COLO829 (cell line): ENCODE measurements at regions not wholly inside any gene's neighbourhood (a gene's known extent, or its start where the extent isn't known, plus 50 kb on each side); places are given as distances from the start of the nearest gene placed in this dataset.

Source experiments
- DNase-seq: peaks from one replicate; pipeline ENCODE4 v3.0.0; 2012; ENCODE audit warnings: low spot score

GRCh38 chr21:15531986-15532385 lies 197.8 kb upstream of the USP25 start:
- no peak for DNase-seq

GRCh38 chr21:15533618-15534017 lies 196.2 kb upstream of the USP25 start:
- no peak for DNase-seq

GRCh38 chr21:15534450-15534886 lies 195.3 kb upstream of the USP25 start:
- DNase-seq, result no peak

- no peak for DNase-seq
These were observed 190.4 kb upstream of the USP25 start for GRCh38 chr21:15539376-15539775.

GRCh38 chr21:15543473-15543872 lies 186.3 kb upstream of the USP25 start:
- no peak for DNase-seq

- no peak for DNase-seq
These were observed 180.1 kb upstream of the USP25 start for GRCh38 chr21:15549671-15550070.

- peak; percentile 50 for DNase-seq
These were observed 176.8 kb upstream of the USP25 start for GRCh38 chr21:15552914-15553494.

GRCh38 chr21:15557925-15558324 lies 171.9 kb upstream of the USP25 start:
- DNase-seq, result no peak

- no peak for DNase-seq
These were observed 170.9 kb upstream of the USP25 start for GRCh38 chr21:15558884-15559283.

GRCh38 chr21:15559660-15560059 lies 170.1 kb upstream of the USP25 start:
- DNase-seq, result no peak

GRCh38 chr21:15560383-15561056 lies 169.3 kb upstream of the USP25 start:
- DNase-seq, result no peak

- DNase-seq, result no peak
These were observed 167.0 kb upstream of the USP25 start for GRCh38 chr21:15562748-15563147.

GRCh38 chr21:15564907-15565306 lies 164.9 kb upstream of the USP25 start:
- no peak for DNase-seq

GRCh38 chr21:15566703-15567102 lies 163.1 kb upstream of the USP25 start:
- DNase-seq, result no peak

- no peak for DNase-seq
These were observed 162.6 kb upstream of the USP25 start for GRCh38 chr21:15567191-15567590.

GRCh38 chr21:15568516-15568915 lies 161.3 kb upstream of the USP25 start:
- DNase-seq, result no peak

- no peak for DNase-seq
These were observed 142.9 kb upstream of the USP25 start for GRCh38 chr21:15586752-15587427.

GRCh38 chr21:15592271-15592860 lies 137.4 kb upstream of the USP25 start:
- DNase-seq, result peak; percentile 40

- DNase-seq, result no peak
These were observed 136.8 kb upstream of the USP25 start for GRCh38 chr21:15592957-15593356.

- no peak for DNase-seq
These were observed 128.4 kb upstream of the USP25 start for GRCh38 chr21:15601390-15601789.

GRCh38 chr21:15604413-15604812 lies 125.4 kb upstream of the USP25 start:
- no peak for DNase-seq

- DNase-seq, result no peak
These were observed 115.0 kb upstream of the USP25 start for GRCh38 chr21:15614766-15615165.
